ENCODE measurements at regions not wholly inside any gene's neighbourhood (a gene's known extent, or its start where the extent isn't known, plus 50 kb on each side); places are given as distances from the start of the nearest gene placed in this dataset.

- no peak for TF ChIP-seq CTCF (IDR thresholded peaks at IDR 0.05)
- no peak for TF ChIP-seq POLR2A (IDR thresholded peaks at IDR 0.05)
- no peak for TF ChIP-seq EP300 (IDR thresholded peaks at IDR 0.05)
These were observed 186.0 kb upstream of the KBTBD8 start for GRCh38 chr3:66812136-66812535.

Data from ovary (tissue), 3 donors.